A549 (cell line): ENCODE measurements at regions not wholly inside any gene's neighbourhood (a gene's known extent, or its start where the extent isn't known, plus 50 kb on each side); places are given as distances from the start of the nearest gene placed in this dataset.

Experiments used
- BHLHE40 ChIP-seq: IDR thresholded peaks from 2 replicates; pipeline ENCODE4 v1.6.1; 2012; ENCODE audit warnings: low read depth, low read length, inconsistent platforms
- CHD2 ChIP-seq: fragments of 150-350 bp; IDR thresholded peaks from 2 replicates; pipeline ENCODE4 v1.6.1; 2014; ENCODE audit warnings: low read length; ENCODE audit not compliant: partially characterized antibody
- KDM1A ChIP-seq: fragments of 200-600 bp; sonication (generic); IDR thresholded peaks from 2 replicates; pipeline ENCODE4 v1.6.1; 2016; ENCODE audit warnings: low read depth, mild to moderate bottlenecking
- RAD21 ChIP-seq, 2 experiments: fragments of >200 bp in 1 of 2; sonication (Bioruptor Twin) in 1 of 2; formaldehyde crosslinking in 1 of 2; IDR thresholded peaks in 1 of 2; conservative IDR thresholded peaks in 1 of 2; 2 replicates in 1 of 2; 3 replicates in 1 of 2; pipeline ENCODE4 v1.6.1; 2012 to 2018; ENCODE audit warnings: inconsistent platforms in 1 of 2
- TF ChIP-seq, protein P1 (sequence below): fragments of >200 bp; sonication (Bioruptor Twin); formaldehyde crosslinking; IDR thresholded peaks from 3 replicates; pipeline ENCODE4 v1.5.1; 2016

DNA sequence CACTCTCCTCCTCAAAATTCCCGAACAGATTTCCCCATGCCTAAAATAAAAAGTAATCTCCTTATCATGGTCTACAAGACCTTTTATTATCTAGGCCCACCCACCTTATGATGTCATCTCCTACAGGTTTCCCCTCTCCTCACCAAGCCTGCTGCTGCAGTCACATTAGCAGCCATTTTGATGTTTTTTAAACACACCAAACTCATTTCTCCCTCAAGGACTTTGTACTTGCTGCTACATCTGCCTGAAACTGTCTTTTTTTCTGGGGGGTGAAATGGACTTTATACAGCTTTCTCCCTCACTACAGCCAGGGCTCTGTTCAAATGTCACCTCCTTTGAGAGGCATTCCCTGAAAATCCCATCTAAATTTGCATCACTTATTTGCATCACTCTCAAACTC is 90.2 kb upstream of the TAB3 start:
- TF ChIP-seq, protein P1, sequence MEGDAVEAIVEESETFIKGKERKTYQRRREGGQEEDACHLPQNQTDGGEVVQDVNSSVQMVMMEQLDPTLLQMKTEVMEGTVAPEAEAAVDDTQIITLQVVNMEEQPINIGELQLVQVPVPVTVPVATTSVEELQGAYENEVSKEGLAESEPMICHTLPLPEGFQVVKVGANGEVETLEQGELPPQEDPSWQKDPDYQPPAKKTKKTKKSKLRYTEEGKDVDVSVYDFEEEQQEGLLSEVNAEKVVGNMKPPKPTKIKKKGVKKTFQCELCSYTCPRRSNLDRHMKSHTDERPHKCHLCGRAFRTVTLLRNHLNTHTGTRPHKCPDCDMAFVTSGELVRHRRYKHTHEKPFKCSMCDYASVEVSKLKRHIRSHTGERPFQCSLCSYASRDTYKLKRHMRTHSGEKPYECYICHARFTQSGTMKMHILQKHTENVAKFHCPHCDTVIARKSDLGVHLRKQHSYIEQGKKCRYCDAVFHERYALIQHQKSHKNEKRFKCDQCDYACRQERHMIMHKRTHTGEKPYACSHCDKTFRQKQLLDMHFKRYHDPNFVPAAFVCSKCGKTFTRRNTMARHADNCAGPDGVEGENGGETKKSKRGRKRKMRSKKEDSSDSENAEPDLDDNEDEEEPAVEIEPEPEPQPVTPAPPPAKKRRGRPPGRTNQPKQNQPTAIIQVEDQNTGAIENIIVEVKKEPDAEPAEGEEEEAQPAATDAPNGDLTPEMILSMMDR = no peak
- TF ChIP-seq RAD21 (conservative IDR thresholded peaks at IDR 0.05 in 1 of 2, IDR thresholded peaks at IDR 0.05 in 1 of 2) = no peak
- no peak for TF ChIP-seq KDM1A
- no peak for TF ChIP-seq CHD2
- no peak for TF ChIP-seq BHLHE40
